Sigmoid colon (tissue), 4 donors: ENCODE measurements at regions not wholly inside any gene's neighbourhood (a gene's known extent, or its start where the extent isn't known, plus 50 kb on each side); places are given as distances from the start of the nearest gene placed in this dataset.

Experiments
- CTCF ChIP-seq, 4 experiments: fragments of 450-650 bp in 3 of 4; fragments of 200-600 bp in 1 of 4; IDR thresholded peaks; one replicate each; pipeline ENCODE4 v1.5.1; 2016 to 2019; ENCODE audit warnings: antibody characterized with exemption in 4 of 4, mild to moderate bottlenecking in 3 of 4, moderate library complexity in 2 of 4
- EP300 ChIP-seq, 4 donors: sonication (generic); formaldehyde crosslinking; IDR thresholded peaks; one replicate each; pipeline ENCODE4 v1.6.1; 2017; ENCODE audit warnings: antibody characterized with exemption in 4 of 4
- POLR2AphosphoS5 ChIP-seq, 4 donors: sonication (generic); formaldehyde crosslinking; IDR thresholded peaks; one replicate each; pipeline ENCODE4 v1.6.1; 2017; ENCODE audit warnings: antibody characterized with exemption in 4 of 4

- TF ChIP-seq CTCF (IDR thresholded peaks at IDR 0.05), result no peak
- TF ChIP-seq EP300 (IDR thresholded peaks at IDR 0.05), result no peak
- TF ChIP-seq POLR2AphosphoS5 (IDR thresholded peaks at IDR 0.05), result no peak
Observed at GRCh38 chr16:8204096-8204495, 386.2 kb downstream of the TMEM114 start.
